NCI-H226 (cell line): ENCODE measurements at regions not wholly inside any gene's neighbourhood (a gene's known extent, or its start where the extent isn't known, plus 50 kb on each side); places are given as distances from the start of the nearest gene placed in this dataset.

Experiments used
- DNase-seq: peaks from one replicate; pipeline ENCODE4 v3.0.0-alpha.2; 2015

GRCh38 chr2:60285626-60286316, 267.7 kb downstream of the BCL11A start:
- no peak for DNase-seq

GRCh38 chr2:60283626-60284025, 269.8 kb downstream of the BCL11A start:
- no peak for DNase-seq

GRCh38 chr2:60282886-60283285, 270.6 kb downstream of the BCL11A start:
- no peak for DNase-seq

- DNase-seq: no peak
Observed at GRCh38 chr2:60281730-60282129, 271.7 kb downstream of the BCL11A start.

- no peak for DNase-seq
Observed at GRCh38 chr2:60280238-60280637, 273.2 kb downstream of the BCL11A start.

GRCh38 chr2:60278906-60279305, 274.5 kb downstream of the BCL11A start:
- no peak for DNase-seq

DNA sequence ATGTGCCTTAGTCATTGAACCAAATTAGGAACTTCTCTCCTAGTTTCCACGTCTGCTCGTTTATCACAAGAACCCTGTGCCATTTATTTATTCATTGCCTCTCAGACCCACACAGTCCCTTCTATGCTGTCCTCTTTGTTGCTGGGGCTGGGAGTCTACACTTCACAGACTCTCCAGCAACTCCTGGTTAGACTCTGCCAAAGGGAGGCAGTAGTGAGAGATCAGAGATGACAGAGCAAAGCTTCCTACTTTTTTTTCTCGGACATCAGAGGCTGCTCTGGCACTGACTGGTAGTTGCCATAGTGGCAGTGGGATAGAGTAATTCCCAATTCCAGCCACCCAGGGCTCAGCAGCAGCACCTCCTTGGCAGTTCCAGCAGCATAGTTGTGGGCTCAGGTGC, 277.5 kb downstream of the BCL11A start:
- DNase-seq: no peak

DNA sequence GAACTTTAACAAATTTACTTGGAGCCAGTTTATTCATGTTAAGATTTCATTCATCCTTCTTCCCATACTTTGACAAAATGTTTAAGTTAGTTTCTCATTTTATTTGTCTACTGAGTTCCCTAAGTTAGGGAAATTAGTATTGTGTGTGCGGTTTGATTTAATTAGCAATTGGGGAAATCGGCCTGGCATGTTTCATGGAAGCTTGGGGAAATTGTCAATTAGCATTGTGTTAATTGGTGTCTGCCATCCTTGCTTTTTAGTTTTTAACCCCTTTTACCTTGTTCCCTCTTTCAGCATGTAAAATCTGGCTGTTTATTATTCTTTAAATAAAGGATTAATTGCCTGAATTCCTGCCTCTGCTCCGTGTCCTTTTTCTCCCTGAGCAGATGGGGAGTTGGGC, 279.6 kb downstream of the BCL11A start:
- DNase-seq: no peak

- no peak for DNase-seq
Observed at GRCh38 chr2:60271713-60272112, 281.7 kb downstream of the BCL11A start.

- DNase-seq: no peak
Observed at GRCh38 chr2:60271131-60271530, 282.3 kb downstream of the BCL11A start.

- DNase-seq: no peak
Observed at GRCh38 chr2:60268661-60269060, 284.8 kb downstream of the BCL11A start.

GRCh38 chr2:60268032-60268431, 285.4 kb downstream of the BCL11A start:
- DNase-seq: no peak

DNA sequence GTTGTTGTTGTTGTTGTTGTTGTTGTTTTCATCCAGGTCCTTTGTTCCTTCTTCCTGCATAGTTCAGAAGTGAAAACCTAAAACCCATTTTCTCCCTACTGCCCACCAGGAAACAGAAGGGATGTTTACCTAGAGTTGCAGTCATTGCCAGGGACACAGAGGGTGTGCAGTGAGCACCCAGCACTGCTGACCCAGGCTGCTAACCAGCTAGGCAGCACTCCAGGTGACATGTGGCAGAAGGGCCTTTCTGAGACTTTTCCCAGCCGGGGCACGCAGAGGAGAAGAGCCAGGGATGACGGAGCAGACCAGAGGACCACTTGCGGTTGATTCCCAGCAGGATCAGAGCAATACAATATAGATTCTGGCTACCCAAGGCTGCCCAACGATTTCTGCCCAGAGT, 286.3 kb downstream of the BCL11A start:
- DNase-seq: no peak

- no peak for DNase-seq
Observed at GRCh38 chr2:60262178-60262577, 291.3 kb downstream of the BCL11A start.

DNA sequence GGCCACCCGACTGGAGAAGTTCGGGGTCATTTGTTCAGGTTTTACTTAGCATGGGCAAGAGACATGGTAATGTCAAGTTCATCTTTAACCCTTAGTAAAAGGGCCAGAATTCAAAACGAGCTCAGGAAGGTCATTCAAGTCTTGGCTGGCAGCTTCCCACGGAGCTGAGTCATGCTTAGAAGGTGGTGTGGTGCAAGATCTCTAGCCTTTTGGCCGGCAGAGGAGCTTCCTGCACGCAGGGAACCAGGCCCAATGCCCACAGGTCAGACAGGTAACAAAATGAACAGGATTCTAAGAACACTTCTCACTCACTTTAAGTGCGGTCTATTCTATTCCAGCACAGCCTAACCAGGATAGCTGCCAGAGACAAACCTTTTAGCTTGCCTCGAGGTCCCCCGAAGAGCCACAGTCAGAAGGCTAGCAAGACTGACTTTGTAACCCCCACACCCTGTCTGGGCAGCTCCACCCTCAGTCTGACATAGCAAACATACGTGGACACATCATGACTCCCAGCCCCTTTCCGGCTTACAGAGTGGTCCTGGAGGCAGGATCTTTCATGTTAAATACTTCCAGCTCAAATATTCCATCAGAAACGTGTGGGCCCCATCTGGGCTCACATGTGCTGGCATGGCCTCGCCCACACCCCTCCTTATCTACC, 292.7 kb downstream of the BCL11A start:
- no peak for DNase-seq

GRCh38 chr2:60259781-60260180, 293.7 kb downstream of the BCL11A start:
- DNase-seq: no peak

GRCh38 chr2:60252581-60253150, 300.8 kb downstream of the BCL11A start:
- DNase-seq: no peak

DNA sequence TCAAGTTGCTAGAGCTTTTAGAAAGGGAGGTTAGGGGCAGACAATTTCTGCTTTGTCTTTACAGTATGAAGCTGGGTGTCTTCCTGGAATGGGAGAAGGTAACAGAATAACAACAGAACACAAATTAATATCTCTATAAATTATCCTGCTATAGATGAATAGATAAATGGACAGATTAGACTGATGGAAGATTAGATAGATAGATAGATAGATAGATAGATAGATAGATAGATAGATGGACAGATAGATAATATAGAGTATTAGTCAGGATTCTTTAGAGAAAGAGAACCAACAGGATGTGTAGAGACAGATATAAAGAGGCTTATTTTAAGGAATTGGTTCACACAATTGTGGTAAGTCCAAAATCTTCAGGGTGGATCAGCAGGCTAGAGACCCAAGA, 302.2 kb downstream of the BCL11A start:
- DNase-seq: no peak

DNA sequence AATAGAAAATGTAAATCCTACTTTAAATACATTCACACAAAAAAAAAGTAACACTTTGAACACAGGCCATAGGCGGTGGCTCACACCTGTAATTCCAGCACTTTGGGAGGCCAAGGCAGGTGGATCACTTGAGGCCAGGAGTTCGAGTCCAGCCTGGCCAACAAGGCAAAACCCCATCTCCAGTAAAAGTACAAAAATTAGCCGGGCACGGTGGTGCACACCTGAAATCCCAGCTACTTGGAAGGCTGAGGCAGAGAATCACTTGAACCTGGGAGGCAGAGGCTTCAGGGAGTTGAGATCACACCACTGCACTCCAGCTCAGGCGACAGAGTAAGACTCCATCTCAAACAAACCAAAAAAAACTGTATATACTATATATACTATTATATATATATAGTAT, 303.6 kb downstream of the BCL11A start:
- no peak for DNase-seq

GRCh38 chr2:60247471-60247870, 306.0 kb downstream of the BCL11A start:
- no peak for DNase-seq

DNA sequence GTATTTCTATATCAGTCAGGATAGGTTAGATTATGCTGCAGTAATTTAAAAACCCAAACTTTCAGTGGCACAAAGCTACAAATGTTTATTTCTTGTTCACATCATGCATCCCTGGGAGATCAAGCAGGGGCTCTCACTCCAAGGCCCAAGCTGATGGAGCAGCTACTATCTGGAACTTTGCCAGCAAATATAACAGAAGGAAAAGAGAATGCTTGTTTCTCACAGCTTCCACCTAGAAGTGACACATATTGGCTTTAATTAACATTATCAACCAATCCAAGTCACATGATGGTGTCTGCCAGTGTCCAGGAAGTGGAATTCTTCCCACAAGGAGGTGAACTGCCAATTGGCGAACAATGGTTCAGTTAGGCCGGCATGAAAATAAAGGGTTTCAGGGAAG, 306.9 kb downstream of the BCL11A start:
- no peak for DNase-seq

DNA sequence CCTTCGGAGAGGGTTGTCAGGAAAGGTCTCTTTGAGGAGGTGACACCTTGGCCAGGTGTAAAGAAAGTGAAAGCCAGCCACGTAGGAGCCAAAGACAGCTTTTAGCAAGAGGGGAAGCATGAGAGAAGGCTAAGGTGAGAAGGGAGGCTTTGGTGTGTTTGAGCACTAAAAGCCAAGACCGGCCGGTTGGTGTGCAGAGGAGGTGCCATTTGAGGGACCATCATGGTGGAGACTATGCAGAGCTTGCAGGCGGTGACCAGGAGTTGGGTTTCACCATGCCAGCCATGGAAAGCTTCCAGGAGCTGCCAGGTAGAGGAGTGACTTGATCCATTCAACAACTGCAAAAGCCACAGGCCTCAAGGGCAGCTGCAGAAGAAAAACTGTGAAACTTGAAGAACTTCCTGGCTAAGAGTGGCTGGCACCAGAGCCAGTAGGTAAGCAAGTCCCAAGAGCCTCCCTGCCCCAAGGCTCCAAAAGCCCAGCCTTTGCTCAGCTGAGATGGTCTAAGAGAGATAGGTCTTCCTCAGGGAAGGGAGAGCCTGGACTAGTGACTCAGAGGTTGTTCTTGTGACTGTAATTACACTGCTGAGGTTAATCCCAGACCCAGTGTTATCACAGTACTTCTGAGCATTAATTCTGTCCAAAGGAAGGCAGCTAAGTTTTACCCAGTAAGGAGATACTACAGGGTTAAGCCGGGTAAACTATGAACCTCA, 319.0 kb downstream of the BCL11A start:
- DNase-seq: no peak

DNA sequence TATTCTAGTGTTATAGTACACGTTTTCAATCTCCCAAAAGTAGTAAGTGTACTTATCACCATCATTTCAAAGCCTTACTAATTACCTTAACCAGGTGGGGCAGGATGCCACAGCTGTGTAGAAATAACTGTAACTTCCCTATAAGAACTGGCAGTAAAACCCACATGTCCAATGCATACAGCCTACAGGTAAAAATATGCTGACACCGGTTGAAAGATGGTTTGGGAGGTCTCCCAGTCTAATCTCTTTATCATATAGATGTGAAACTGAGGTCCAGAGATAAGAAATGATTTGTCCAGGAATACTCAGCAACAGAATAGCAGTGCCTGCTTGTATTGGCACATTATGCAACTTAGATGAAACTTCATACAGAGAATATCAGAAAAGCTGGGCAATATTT, 322.9 kb downstream of the BCL11A start:
- DNase-seq: no peak

GRCh38 chr2:60230037-60230436, 323.4 kb downstream of the BCL11A start:
- no peak for DNase-seq
